Pancreas (tissue), 10 donors: ENCODE measurements at regions not wholly inside any gene's neighbourhood (a gene's known extent, or its start where the extent isn't known, plus 50 kb on each side); places are given as distances from the start of the nearest gene placed in this dataset.

Experiments
- ATAC-seq, 4 donors: fragments of 200-7000 bp; cut with Tn5 transposase; one replicate each; pipeline versions ENCODE4 v1.8.0 to v1.9.1; 2020; ENCODE audit warnings: mild to moderate bottlenecking in 4 of 4, moderate library complexity in 4 of 4
- DNase-seq, 6 donors: peaks; one replicate each; pipeline ENCODE4 v3.0.0-alpha.2; 2020
- FAIRE-seq: peaks from 2 replicates; lab custom pipeline; 2012; peaks lifted over from hg19 to GRCh38; lab: Jason Lieb, UNC
- H3K27ac ChIP-seq, 4 donors: fragments of 200-600 bp; sonication (generic); 1 replicate in 3 of 4; 2 replicates in 1 of 4; pipeline versions ENCODE4 v1.5.0 to v1.8.0; 2020
- H3K27me3 ChIP-seq, 4 donors: fragments of 200-600 bp; one replicate each; pipeline ENCODE4 v1.8.0; 2021
- H3K36me3 ChIP-seq, 3 donors: fragments of 200-600 bp; sonication (generic) in 1 of 3; one replicate each; pipeline versions ENCODE4 v1.5.0 to v1.8.0; 2020 to 2021
- H3K4me1 ChIP-seq, 3 donors: fragments of 200-600 bp; one replicate each; pipeline ENCODE4 v1.8.0; 2021
- H3K4me3 ChIP-seq, 4 donors: fragments of 200-600 bp; sonication (generic) in 2 of 4; one replicate each; pipeline versions ENCODE4 v1.5.0 to v1.8.0; 2020 to 2021
- H3K9me3 ChIP-seq, 4 donors: fragments of 200-600 bp; one replicate each; pipeline ENCODE4 v1.8.0; 2021
- WGBS, 2 donors: extraction: QIAGEN DNeasy Blood & Tissue Kit; methylation state at CpG; one replicate each; pipeline ENCODE4 v1.1.7; 2013; 5-methylcytosine and 5-hydroxymethylcytosine counted together
- intact Hi-C, 3 donors: fragments of 100-400 bp; cut with DNase I; formaldehyde crosslinking; loops; one replicate each; pipeline versions ENCODE4 v1.11.1 to v1.14.2; 2022
- TF ChIP-seq, protein P1 (sequence below), 4 donors: fragments of 200-600 bp; sonication (generic) in 3 of 4; IDR thresholded peaks; one replicate each; pipeline versions ENCODE4 v1.5.0 to v1.8.0; 2021; ENCODE audit warnings: antibody characterized with exemption in 4 of 4
- donor health status: healthy with polysubstance abuse.
- donor health status: DM: no; HTN: no; CAD: no; lungs with moderate emphysema.
- donor health status: DM: no; HTN: no; CAD: no.
- donor health status: control.
- donor health status: control.
- donor health status: Bipolar disorder and iron deficiency.
- donor health status: DM: yes; HTN: yes; CAD: no.
- donor health status: DM: no; HTN: no; CAD: no.
- donor health status: DM: no; HTN: no; CAD: no.
- donor health status: DM: yes; HTN: yes; CAD: no.

GRCh38 chr15:47184908-47185801 is 532.1 kb upstream of the SEMA6D start:
- Histone ChIP-seq H3K4me1 (peaks cover 0 to 7% (median 0%) of the 10 kb centered on the region in 3 donors), H3K9me3 (no peaks in the 10 kb centered on the region), H3K4me3 (peak overlapping the region; percentile 14 to 58 (median 38)), H3K36me3 (no peaks in the 10 kb centered on the region), H3K27me3 (no peaks in the 10 kb centered on the region), H3K27ac (peak overlapping the region in 1 of 4 donors; percentile 28)
- FAIRE-seq (no peak), ATAC-seq (peak; percentile 31 to 69 (median 58)), DNase-seq (peak in 2 of 6 donors; percentile 11 to 61)
- 12 to 14% methylated on average over 36 of the region's 36 CpGs for WGBS, 2 donors
- TF ChIP-seq, protein P1, sequence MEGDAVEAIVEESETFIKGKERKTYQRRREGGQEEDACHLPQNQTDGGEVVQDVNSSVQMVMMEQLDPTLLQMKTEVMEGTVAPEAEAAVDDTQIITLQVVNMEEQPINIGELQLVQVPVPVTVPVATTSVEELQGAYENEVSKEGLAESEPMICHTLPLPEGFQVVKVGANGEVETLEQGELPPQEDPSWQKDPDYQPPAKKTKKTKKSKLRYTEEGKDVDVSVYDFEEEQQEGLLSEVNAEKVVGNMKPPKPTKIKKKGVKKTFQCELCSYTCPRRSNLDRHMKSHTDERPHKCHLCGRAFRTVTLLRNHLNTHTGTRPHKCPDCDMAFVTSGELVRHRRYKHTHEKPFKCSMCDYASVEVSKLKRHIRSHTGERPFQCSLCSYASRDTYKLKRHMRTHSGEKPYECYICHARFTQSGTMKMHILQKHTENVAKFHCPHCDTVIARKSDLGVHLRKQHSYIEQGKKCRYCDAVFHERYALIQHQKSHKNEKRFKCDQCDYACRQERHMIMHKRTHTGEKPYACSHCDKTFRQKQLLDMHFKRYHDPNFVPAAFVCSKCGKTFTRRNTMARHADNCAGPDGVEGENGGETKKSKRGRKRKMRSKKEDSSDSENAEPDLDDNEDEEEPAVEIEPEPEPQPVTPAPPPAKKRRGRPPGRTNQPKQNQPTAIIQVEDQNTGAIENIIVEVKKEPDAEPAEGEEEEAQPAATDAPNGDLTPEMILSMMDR (IDR thresholded peaks at IDR 0.05): no peak
- intact Hi-C loops: no loop called here

DNA sequence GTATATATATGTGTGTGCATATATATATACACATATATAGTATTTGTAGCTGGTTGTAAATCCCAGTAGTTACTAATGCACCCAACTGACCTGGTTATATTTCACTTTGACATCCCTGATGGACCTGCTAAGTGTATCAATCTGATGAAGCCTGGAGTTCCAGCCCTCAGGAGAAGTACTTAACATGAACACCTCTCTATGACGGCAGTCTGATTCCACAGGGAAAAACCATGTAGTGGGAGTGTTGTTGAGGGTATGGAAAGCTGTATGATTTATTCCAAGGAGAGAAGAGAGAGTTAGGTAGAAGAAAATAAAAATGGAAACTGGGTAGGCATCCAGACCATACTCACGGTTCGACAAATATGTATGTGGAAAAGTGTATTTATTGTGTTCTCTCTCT is 531.2 kb upstream of the SEMA6D start:
- TF ChIP-seq, protein P1 (IDR thresholded peaks at IDR 0.05): no peak
- Histone ChIP-seq H3K9me3 (no peaks in the 10 kb centered on the region), H3K36me3 (no peaks in the 10 kb centered on the region), H3K4me3 (no peak overlapping the region), H3K27ac (no peak overlapping the region), H3K4me1 (peaks cover 0 to 7% (median 0%) of the 10 kb centered on the region in 3 donors), H3K27me3 (no peaks in the 10 kb centered on the region)
- FAIRE-seq (no peak), DNase-seq (no peak), ATAC-seq (no peak)
- intact Hi-C loops: no loop called here
- 74 to 98% methylated on average over 3 of the region's 3 CpGs for WGBS, 2 donors

- no peaks in the 10 kb centered on the region for H3K27me3 ChIP-seq
- H3K4me1 ChIP-seq: peaks cover 0 to 7% (median 0%) of the 10 kb centered on the region in 3 donors
- DNase-seq: no peak
- intact Hi-C loops: no loop called here
- TF ChIP-seq, protein P1 (IDR thresholded peaks at IDR 0.05): no peak
- no peaks in the 10 kb centered on the region for H3K9me3 ChIP-seq
- no peak for FAIRE-seq
- H3K4me3 ChIP-seq: no peak overlapping the region
- WGBS, 2 donors: 28 to 33% methylated on average over 1 of the region's 1 CpG
- ATAC-seq: no peak
- H3K27ac ChIP-seq: no peak overlapping the region
- H3K36me3 ChIP-seq: no peaks in the 10 kb centered on the region
These were observed 528.4 kb upstream of the SEMA6D start for GRCh38 chr15:47188758-47189507.

DNA sequence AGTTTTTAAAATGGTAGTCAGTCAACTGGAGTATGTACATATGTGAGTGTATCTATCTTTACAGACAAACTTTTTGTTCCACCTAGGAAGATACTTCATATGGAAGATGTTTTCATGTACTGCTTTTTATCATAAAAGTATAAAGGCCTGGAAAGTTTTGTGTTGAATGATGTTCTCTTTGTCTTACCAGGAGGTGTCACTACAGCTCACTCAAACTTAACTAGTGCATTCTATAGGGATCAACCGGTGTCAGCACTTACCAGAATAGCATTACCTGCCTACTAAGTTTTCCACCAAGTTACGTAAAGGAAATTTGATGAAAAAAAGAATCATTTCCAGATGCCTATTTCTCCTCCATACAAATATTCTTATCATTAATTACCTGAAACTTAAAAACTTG is 522.6 kb upstream of the SEMA6D start:
- no peaks in the 10 kb centered on the region for H3K36me3 ChIP-seq
- TF ChIP-seq, protein P1 (IDR thresholded peaks at IDR 0.05): no peak
- H3K27ac ChIP-seq: no peak overlapping the region
- DNase-seq (no peak), ATAC-seq (peak in 3 of 4 donors; percentile 35 to 73 (median 44)), FAIRE-seq (no peak)
- no peaks in the 10 kb centered on the region for H3K9me3 ChIP-seq
- no peaks in the 10 kb centered on the region for H3K27me3 ChIP-seq
- WGBS, 2 donors: 53 to 59% methylated on average over 2 of the region's 2 CpGs
- intact Hi-C loops: loop anchor here in 2 of 3 donors (5.0 to 10.0 kb wide), 3 partner anchors 793 to 1090 kb away; no protein-coding TSS in a partner anchor
- H3K4me1 ChIP-seq: no peaks in the 10 kb centered on the region
- no peak overlapping the region for H3K4me3 ChIP-seq
